Mammary epithelial cell (primary cell): ENCODE measurements at regions not wholly inside any gene's neighbourhood (a gene's known extent, or its start where the extent isn't known, plus 50 kb on each side); places are given as distances from the start of the nearest gene placed in this dataset.
"Not testable (repeated sequence)": the region's sequence is repeated elsewhere in the genome, so short reads cannot be mapped to it uniquely, and the experiment has no call there.

Source experiments
- EZH2 ChIP-seq: IDR thresholded peaks from 2 replicates; pipeline ENCODE4 v1.6.1; 2012; ENCODE audit warnings: low read length, inconsistent platforms, borderline replicate concordance
- TF ChIP-seq, protein P1 (sequence below), 2 donors: IDR thresholded peaks in 1 of 2; conservative IDR thresholded peaks in 1 of 2; 2 replicates each; pipeline ENCODE4 v1.5.1; 2011 to 2012; ENCODE audit warnings: inconsistent platforms in 2 of 2, low read length in 2 of 2, mild to moderate bottlenecking in 2 of 2, control low read depth in 1 of 2, low read depth in 1 of 2; ENCODE audit not compliant: insufficient read depth in 1 of 2; ENCODE audit errors: extremely low read depth in 1 of 2

DNA sequence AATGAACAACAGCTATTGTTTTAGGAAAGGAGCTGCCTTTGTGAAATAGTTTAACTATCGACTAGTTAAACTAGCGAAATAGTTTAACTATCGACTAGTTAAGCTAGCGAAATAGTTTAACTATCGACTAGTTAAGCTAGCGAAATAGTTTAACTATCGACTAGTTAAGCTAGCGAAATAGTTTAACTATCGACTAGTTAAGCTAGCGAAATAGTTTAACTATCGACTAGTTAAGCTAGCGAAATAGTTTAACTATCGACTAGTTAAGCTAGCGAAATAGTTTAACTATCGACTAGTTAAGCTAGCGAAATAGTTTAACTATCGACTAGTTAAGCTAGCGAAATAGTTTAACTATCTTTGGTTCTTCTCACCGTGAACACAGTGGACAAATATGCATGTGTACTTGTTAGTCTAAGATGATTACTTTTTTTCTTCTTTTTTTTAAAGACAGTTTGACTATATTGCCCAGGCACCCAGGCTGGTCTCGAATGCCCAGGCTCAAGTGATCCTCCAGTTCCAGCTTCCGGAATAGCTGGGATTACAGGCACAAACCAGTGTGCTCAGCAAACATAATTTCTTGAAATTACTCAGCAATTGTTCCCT is 76.9 kb downstream of the PTTG1 start:
- TF ChIP-seq, protein P1, sequence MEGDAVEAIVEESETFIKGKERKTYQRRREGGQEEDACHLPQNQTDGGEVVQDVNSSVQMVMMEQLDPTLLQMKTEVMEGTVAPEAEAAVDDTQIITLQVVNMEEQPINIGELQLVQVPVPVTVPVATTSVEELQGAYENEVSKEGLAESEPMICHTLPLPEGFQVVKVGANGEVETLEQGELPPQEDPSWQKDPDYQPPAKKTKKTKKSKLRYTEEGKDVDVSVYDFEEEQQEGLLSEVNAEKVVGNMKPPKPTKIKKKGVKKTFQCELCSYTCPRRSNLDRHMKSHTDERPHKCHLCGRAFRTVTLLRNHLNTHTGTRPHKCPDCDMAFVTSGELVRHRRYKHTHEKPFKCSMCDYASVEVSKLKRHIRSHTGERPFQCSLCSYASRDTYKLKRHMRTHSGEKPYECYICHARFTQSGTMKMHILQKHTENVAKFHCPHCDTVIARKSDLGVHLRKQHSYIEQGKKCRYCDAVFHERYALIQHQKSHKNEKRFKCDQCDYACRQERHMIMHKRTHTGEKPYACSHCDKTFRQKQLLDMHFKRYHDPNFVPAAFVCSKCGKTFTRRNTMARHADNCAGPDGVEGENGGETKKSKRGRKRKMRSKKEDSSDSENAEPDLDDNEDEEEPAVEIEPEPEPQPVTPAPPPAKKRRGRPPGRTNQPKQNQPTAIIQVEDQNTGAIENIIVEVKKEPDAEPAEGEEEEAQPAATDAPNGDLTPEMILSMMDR (conservative IDR thresholded peaks at IDR 0.05 in 1 of 2, IDR thresholded peaks at IDR 0.05 in 1 of 2; ENCODE audit: extremely low read depth in 1 of 2, insufficient read depth in 1 of 2, low read depth in 1 of 2, low read length in 2 of 2): not testable (repeated sequence)
- not testable (repeated sequence) for TF ChIP-seq EZH2
